ENCODE measurements at regions not wholly inside any gene's neighbourhood (a gene's known extent, or its start where the extent isn't known, plus 50 kb on each side); places are given as distances from the start of the nearest gene placed in this dataset.

DNA sequence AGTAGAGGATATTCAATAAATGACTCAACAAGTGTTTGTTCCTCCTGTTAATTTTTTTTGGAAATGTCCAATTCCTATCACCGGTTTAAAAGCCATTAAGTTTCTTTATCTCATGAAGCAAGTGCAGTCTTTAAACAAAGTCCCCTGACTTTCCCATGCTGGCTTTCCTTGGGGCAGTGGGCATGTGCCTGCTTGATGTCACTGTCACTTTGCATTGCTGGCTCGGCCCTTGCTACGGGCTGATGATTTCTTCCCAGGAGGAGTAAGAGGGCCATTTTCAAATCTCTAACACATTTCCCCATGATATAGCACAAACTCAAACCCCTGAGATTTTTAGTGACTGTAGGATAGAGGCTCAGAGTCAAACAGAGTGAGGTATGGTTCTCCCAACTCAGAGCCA lies 275.8 kb upstream of the TENM3 start:
- Histone ChIP-seq H4K20me1 (ENCODE audit: insufficient read depth, low read length) (no peaks in the 10 kb centered on the region), H2AFZ (ENCODE audit: low read length) (no peak overlapping the region), H3K9me3 (replicated peaks; ENCODE audit: insufficient read depth, low read length) (no peaks in the 10 kb centered on the region), H3K4me3 (ENCODE audit: low read length) (no peak overlapping the region), H3K9ac (ENCODE audit: low read length) (no peak overlapping the region), H3K27ac (ENCODE audit: low read length) (no peak overlapping the region), H3K4me1 (ENCODE audit: low read length) (peaks cover 14% of the 10 kb centered on the region), H3K27me3 (replicated peaks; ENCODE audit: insufficient read depth, low read length) (no peaks in the 10 kb centered on the region), H3K36me3 (replicated peaks; ENCODE audit: insufficient read depth, low read length) (no peaks in the 10 kb centered on the region), H3F3A (ENCODE audit: insufficient read depth, low read length) (peaks cover 5% of the 10 kb centered on the region; the same call in 1 of the 2 replicates), H3K9me2 (replicated peaks; ENCODE audit: insufficient read depth, low read length) (no peaks in the 10 kb centered on the region), H3K79me2 (ENCODE audit: low read length) (no peaks in the 10 kb centered on the region), H3K4me2 (ENCODE audit: low read depth, low read length) (no peak overlapping the region)
- no peak for DNase-seq
- TF ChIP-seq EZH2phosphoT487 (IDR thresholded peaks at IDR 0.05; ENCODE audit: low read length) (no peak), EZH2 (optimal IDR thresholded peaks at IDR 0.05; ENCODE audit: low read depth, low read length) (no peak)
- TF ChIP-seq, protein P1, sequence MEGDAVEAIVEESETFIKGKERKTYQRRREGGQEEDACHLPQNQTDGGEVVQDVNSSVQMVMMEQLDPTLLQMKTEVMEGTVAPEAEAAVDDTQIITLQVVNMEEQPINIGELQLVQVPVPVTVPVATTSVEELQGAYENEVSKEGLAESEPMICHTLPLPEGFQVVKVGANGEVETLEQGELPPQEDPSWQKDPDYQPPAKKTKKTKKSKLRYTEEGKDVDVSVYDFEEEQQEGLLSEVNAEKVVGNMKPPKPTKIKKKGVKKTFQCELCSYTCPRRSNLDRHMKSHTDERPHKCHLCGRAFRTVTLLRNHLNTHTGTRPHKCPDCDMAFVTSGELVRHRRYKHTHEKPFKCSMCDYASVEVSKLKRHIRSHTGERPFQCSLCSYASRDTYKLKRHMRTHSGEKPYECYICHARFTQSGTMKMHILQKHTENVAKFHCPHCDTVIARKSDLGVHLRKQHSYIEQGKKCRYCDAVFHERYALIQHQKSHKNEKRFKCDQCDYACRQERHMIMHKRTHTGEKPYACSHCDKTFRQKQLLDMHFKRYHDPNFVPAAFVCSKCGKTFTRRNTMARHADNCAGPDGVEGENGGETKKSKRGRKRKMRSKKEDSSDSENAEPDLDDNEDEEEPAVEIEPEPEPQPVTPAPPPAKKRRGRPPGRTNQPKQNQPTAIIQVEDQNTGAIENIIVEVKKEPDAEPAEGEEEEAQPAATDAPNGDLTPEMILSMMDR (IDR thresholded peaks at IDR 0.05; ENCODE audit: low read length) = no peak

DNA sequence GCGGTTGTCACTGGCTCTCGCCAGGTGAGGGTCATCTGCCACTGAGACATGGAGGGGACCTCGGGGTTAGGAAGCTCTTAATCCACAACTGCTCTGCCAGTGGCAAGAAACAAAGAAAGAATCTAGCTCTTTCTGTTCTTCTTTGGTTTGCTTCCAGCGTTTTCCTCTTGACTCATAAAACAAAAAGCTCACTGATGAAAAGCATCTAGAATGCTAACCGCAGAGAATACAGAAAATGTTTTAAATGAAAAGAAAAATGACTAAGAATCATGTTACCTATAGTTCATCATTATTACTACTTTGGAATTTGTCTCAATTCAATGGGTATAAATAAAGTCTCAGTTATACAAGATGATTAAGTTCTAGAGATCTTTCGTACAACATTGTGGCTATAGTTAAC lies 274.8 kb upstream of the TENM3 start:
- no peak for DNase-seq
- TF ChIP-seq, protein P1 (IDR thresholded peaks at IDR 0.05; ENCODE audit: low read length) = no peak
- TF ChIP-seq EZH2phosphoT487 (IDR thresholded peaks at IDR 0.05; ENCODE audit: low read length) (no peak), EZH2 (optimal IDR thresholded peaks at IDR 0.05; ENCODE audit: low read depth, low read length) (no peak)
- no peaks in the 10 kb centered on the region for H4K20me1 ChIP-seq (ENCODE audit: insufficient read depth, low read length)
- H3K27me3 ChIP-seq (replicated peaks; ENCODE audit: insufficient read depth, low read length) = no peaks in the 10 kb centered on the region
- H3K79me2 ChIP-seq (ENCODE audit: low read length) = no peaks in the 10 kb centered on the region
- no peak overlapping the region for H3K4me2 ChIP-seq (ENCODE audit: low read depth, low read length)
- H3K4me1 ChIP-seq (ENCODE audit: low read length) = peaks cover 14% of the 10 kb centered on the region
- no peaks in the 10 kb centered on the region for H3K36me3 ChIP-seq (replicated peaks; ENCODE audit: insufficient read depth, low read length)
- no peaks in the 10 kb centered on the region for H3K9me2 ChIP-seq (replicated peaks; ENCODE audit: insufficient read depth, low read length)
- H3K4me3 ChIP-seq (ENCODE audit: low read length) = no peak overlapping the region
- no peak overlapping the region for H3K27ac ChIP-seq (ENCODE audit: low read length)
- H3K9ac ChIP-seq (ENCODE audit: low read length) = no peak overlapping the region
- no peaks in the 10 kb centered on the region for H3K9me3 ChIP-seq (replicated peaks; ENCODE audit: insufficient read depth, low read length)
- peaks cover 5% of the 10 kb centered on the region; the same call in 1 of the 2 replicates for H3F3A ChIP-seq (ENCODE audit: insufficient read depth, low read length)
- H2AFZ ChIP-seq (ENCODE audit: low read length) = no peak overlapping the region

DNA sequence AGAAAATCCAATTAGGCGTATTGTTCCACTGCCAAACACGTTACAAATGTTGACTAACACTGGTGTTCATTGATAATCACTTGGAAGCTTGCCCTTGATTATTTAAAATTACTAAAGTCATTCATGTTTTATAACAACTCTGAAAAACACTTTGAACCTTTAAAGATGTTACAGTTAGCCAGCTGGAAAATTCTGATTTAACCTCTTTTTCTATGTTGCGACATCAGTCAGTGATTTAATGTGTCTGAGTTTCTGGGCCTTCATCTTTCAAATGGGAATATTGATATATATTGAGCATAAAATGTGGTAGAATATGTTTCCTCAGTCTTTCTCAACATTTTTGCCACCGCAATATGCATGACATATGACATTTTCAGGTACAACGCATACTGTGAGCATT lies 274.1 kb upstream of the TENM3 start:
- H2AFZ ChIP-seq (ENCODE audit: low read length) = no peak overlapping the region
- peaks cover 5% of the 10 kb centered on the region; the same call in 1 of the 2 replicates for H3F3A ChIP-seq (ENCODE audit: insufficient read depth, low read length)
- no peak overlapping the region for H3K27ac ChIP-seq (ENCODE audit: low read length)
- H3K4me3 ChIP-seq (ENCODE audit: low read length) = no peak overlapping the region
- no peak for DNase-seq
- no peaks in the 10 kb centered on the region for H3K27me3 ChIP-seq (replicated peaks; ENCODE audit: insufficient read depth, low read length)
- no peaks in the 10 kb centered on the region for H4K20me1 ChIP-seq (ENCODE audit: insufficient read depth, low read length)
- H3K9ac ChIP-seq (ENCODE audit: low read length) = no peak overlapping the region
- no peaks in the 10 kb centered on the region for H3K79me2 ChIP-seq (ENCODE audit: low read length)
- TF ChIP-seq, protein P1 (IDR thresholded peaks at IDR 0.05; ENCODE audit: low read length) = no peak
- TF ChIP-seq EZH2 (optimal IDR thresholded peaks at IDR 0.05; ENCODE audit: low read depth, low read length) (no peak), EZH2phosphoT487 (IDR thresholded peaks at IDR 0.05; ENCODE audit: low read length) (no peak)
- no peaks in the 10 kb centered on the region for H3K9me2 ChIP-seq (replicated peaks; ENCODE audit: insufficient read depth, low read length)
- no peaks in the 10 kb centered on the region for H3K36me3 ChIP-seq (replicated peaks; ENCODE audit: insufficient read depth, low read length)
- H3K4me1 ChIP-seq (ENCODE audit: low read length) = peaks cover 14% of the 10 kb centered on the region
- H3K9me3 ChIP-seq (replicated peaks; ENCODE audit: insufficient read depth, low read length) = no peaks in the 10 kb centered on the region
- H3K4me2 ChIP-seq (ENCODE audit: low read depth, low read length) = no peak overlapping the region

Measured in MM.1S (cell line).